GM18508 (cell line): ENCODE measurements at regions not wholly inside any gene's neighbourhood (a gene's known extent, or its start where the extent isn't known, plus 50 kb on each side); places are given as distances from the start of the nearest gene placed in this dataset.
"Not testable (repeated sequence)": the region's sequence is repeated elsewhere in the genome, so short reads cannot be mapped to it uniquely, and the experiment has no call there.

Source experiments
- ATAC-seq: cut with Tn5 transposase; IDR thresholded peaks from one replicate; pipeline ENCODE4 v1.9.1; 2021; ENCODE audit warnings: moderate number of reproducible peaks; ENCODE audit not compliant: insufficient read depth, unreplicated experiment

GRCh38 chr6:4439159-4439558, 303.8 kb upstream of the ECI2 start:
- no peak for ATAC-seq

- no peak for ATAC-seq
These were observed 302.0 kb upstream of the ECI2 start for GRCh38 chr6:4437342-4437741.

- ATAC-seq: no peak
These were observed 300.6 kb upstream of the ECI2 start for GRCh38 chr6:4435981-4436445.

GRCh38 chr6:4434655-4435054, 299.3 kb upstream of the ECI2 start:
- no peak for ATAC-seq

GRCh38 chr6:4433199-4433598, 297.8 kb upstream of the ECI2 start:
- no peak for ATAC-seq

- no peak for ATAC-seq
These were observed 291.6 kb upstream of the ECI2 start for GRCh38 chr6:4426968-4427367.

- ATAC-seq: no peak
These were observed 286.5 kb upstream of the ECI2 start for GRCh38 chr6:4421837-4422236.

GRCh38 chr6:4420160-4420865, 284.9 kb upstream of the ECI2 start:
- no peak for ATAC-seq

GRCh38 chr6:4415549-4415948, 280.2 kb upstream of the ECI2 start:
- ATAC-seq: no peak

GRCh38 chr6:4414078-4414477, 278.7 kb upstream of the ECI2 start:
- not testable (repeated sequence) for ATAC-seq

GRCh38 chr6:4413073-4413472, 277.7 kb upstream of the ECI2 start:
- no peak for ATAC-seq

- ATAC-seq: no peak
These were observed 277.1 kb upstream of the ECI2 start for GRCh38 chr6:4412488-4412887.

- no peak for ATAC-seq
These were observed 276.7 kb upstream of the ECI2 start for GRCh38 chr6:4412077-4412476.

GRCh38 chr6:4407710-4408109, 272.3 kb upstream of the ECI2 start:
- peak; percentile 98 for ATAC-seq

GRCh38 chr6:4405621-4406212, 270.3 kb upstream of the ECI2 start:
- no peak for ATAC-seq

- no peak for ATAC-seq
These were observed 269.0 kb upstream of the ECI2 start for GRCh38 chr6:4404415-4404814.

- ATAC-seq: no peak
These were observed 268.5 kb upstream of the ECI2 start for GRCh38 chr6:4403828-4404227.

- no peak for ATAC-seq
These were observed 267.8 kb upstream of the ECI2 start for GRCh38 chr6:4403023-4403752.

- ATAC-seq: no peak
These were observed 267.2 kb upstream of the ECI2 start for GRCh38 chr6:4402477-4402976.

GRCh38 chr6:4401408-4402368, 266.3 kb upstream of the ECI2 start:
- no peak for ATAC-seq
